Neural crest cell (in vitro differentiated cells): ENCODE measurements at regions not wholly inside any gene's neighbourhood (a gene's known extent, or its start where the extent isn't known, plus 50 kb on each side); places are given as distances from the start of the nearest gene placed in this dataset.

Experiments used
- DNase-seq: peaks from one replicate; pipeline ENCODE4 v3.0.0; 2021; ENCODE audit warnings: low read depth, mixed read lengths, low spot score
- H3K27ac Mint-ChIP-seq: one replicate; pipeline ENCODE4 v1.8.0; 2021; ENCODE audit warnings: mild to moderate bottlenecking, mixed read lengths; ENCODE audit not compliant: unreplicated experiment
- H3K27me3 Mint-ChIP-seq: 2 replicates; pipeline ENCODE4 v1.8.0; 2021; ENCODE audit warnings: low read depth, mild to moderate bottlenecking, mixed read lengths
- H3K36me3 Mint-ChIP-seq: 2 replicates; pipeline ENCODE4 v1.8.0; 2021; ENCODE audit warnings: low read depth, mild to moderate bottlenecking, mixed read lengths
- H3K4me1 Mint-ChIP-seq: 2 replicates; pipeline ENCODE4 v1.8.0; 2021; ENCODE audit warnings: mixed read lengths
- H3K4me3 Mint-ChIP-seq: one replicate; pipeline ENCODE4 v1.8.0; 2021; ENCODE audit warnings: mild to moderate bottlenecking, mixed read lengths
- H3K9me3 Mint-ChIP-seq: 2 replicates; pipeline ENCODE4 v1.8.0; 2021; ENCODE audit warnings: mixed read lengths
- CTCF ChIP-seq: fragments of 200-600 bp; sonication (generic); conservative IDR thresholded peaks from 2 replicates; pipeline ENCODE4 v1.5.0; 2021; ENCODE audit warnings: antibody characterized with exemption, mild to moderate bottlenecking

GRCh38 chr1:57824535-57824934 is 400.7 kb upstream of the DAB1 start:
- no peaks in the 10 kb centered on the region for H3K9me3 Mint-ChIP-seq
- H3K4me3 Mint-ChIP-seq, result no peak overlapping the region
- H3K36me3 Mint-ChIP-seq, result no peaks in the 10 kb centered on the region
- DNase-seq, result no peak
- no peak for TF ChIP-seq CTCF
- no peaks in the 10 kb centered on the region for H3K27me3 Mint-ChIP-seq
- H3K4me1 Mint-ChIP-seq, result peaks cover 24% of the 10 kb centered on the region
- H3K27ac Mint-ChIP-seq, result no peak overlapping the region

GRCh38 chr1:57820356-57821095 is 396.7 kb upstream of the DAB1 start:
- Mint-ChIP-seq H3K4me1 (peaks cover 11% of the 10 kb centered on the region), H3K9me3 (peaks cover 2% of the 10 kb centered on the region), H3K27me3 (no peaks in the 10 kb centered on the region), H3K27ac (no peak overlapping the region), H3K36me3 (no peaks in the 10 kb centered on the region), H3K4me3 (no peak overlapping the region)
- DNase-seq, result no peak
- TF ChIP-seq CTCF, result no peak

- H3K36me3 Mint-ChIP-seq, result no peaks in the 10 kb centered on the region
- TF ChIP-seq CTCF, result no peak
- H3K4me1 Mint-ChIP-seq, result peaks cover 11% of the 10 kb centered on the region
- peaks cover 2% of the 10 kb centered on the region for H3K9me3 Mint-ChIP-seq
- H3K27ac Mint-ChIP-seq, result no peak overlapping the region
- no peak overlapping the region for H3K4me3 Mint-ChIP-seq
- H3K27me3 Mint-ChIP-seq, result no peaks in the 10 kb centered on the region
- DNase-seq, result no peak
Measured at GRCh38 chr1:57819893-57820292, 396.0 kb upstream of the DAB1 start.

GRCh38 chr1:57803586-57803985 is 379.7 kb upstream of the DAB1 start:
- H3K27me3 Mint-ChIP-seq, result no peaks in the 10 kb centered on the region
- H3K4me3 Mint-ChIP-seq, result no peak overlapping the region
- H3K36me3 Mint-ChIP-seq, result no peaks in the 10 kb centered on the region
- no peak overlapping the region for H3K27ac Mint-ChIP-seq
- no peaks in the 10 kb centered on the region for H3K4me1 Mint-ChIP-seq
- no peaks in the 10 kb centered on the region for H3K9me3 Mint-ChIP-seq
- DNase-seq, result no peak
- no peak for TF ChIP-seq CTCF

GRCh38 chr1:57800376-57800775 is 376.5 kb upstream of the DAB1 start:
- Mint-ChIP-seq H3K27ac (no peak overlapping the region), H3K4me3 (no peak overlapping the region), H3K9me3 (no peaks in the 10 kb centered on the region), H3K36me3 (no peaks in the 10 kb centered on the region), H3K27me3 (no peaks in the 10 kb centered on the region), H3K4me1 (no peaks in the 10 kb centered on the region)
- no peak for TF ChIP-seq CTCF
- no peak for DNase-seq
